MM.1S (cell line): ENCODE measurements at regions not wholly inside any gene's neighbourhood (a gene's known extent, or its start where the extent isn't known, plus 50 kb on each side); places are given as distances from the start of the nearest gene placed in this dataset.
"Not testable (repeated sequence)": the region's sequence is repeated elsewhere in the genome, so short reads cannot be mapped to it uniquely, and the experiment has no call there.

Experiments
- DNase-seq: peaks from one replicate; pipeline ENCODE4 v3.0.0-alpha.2; 2015
- H2AFZ ChIP-seq: fragments of 300-600 bp; sonication (generic); 2 replicates; pipeline ENCODE4 v1.6.0; 2016; ENCODE audit warnings: antibody characterized with exemption, low read length
- H3F3A ChIP-seq: fragments of 300-600 bp; sonication (generic); 2 replicates; pipeline ENCODE4 v1.6.1; 2016; ENCODE audit warnings: mild to moderate bottlenecking, antibody characterized with exemption, low read length, moderate library complexity, mixed read lengths; ENCODE audit not compliant: insufficient read depth
- H3K27ac ChIP-seq: fragments of 300-600 bp; sonication (generic); 2 replicates; pipeline ENCODE4 v1.5.1; 2016; ENCODE audit warnings: mild to moderate bottlenecking, low read length
- H3K27me3 ChIP-seq: fragments of 300-600 bp; sonication (generic); replicated peaks from 2 replicates; pipeline ENCODE4 v1.6.0; 2016; ENCODE audit warnings: low read length; ENCODE audit not compliant: insufficient read depth
- H3K36me3 ChIP-seq: fragments of 300-600 bp; sonication (generic); replicated peaks from 2 replicates; pipeline ENCODE4 v1.6.1; 2016; ENCODE audit warnings: mild to moderate bottlenecking, low read length, mixed read lengths; ENCODE audit not compliant: insufficient read depth
- H3K4me1 ChIP-seq: fragments of 300-600 bp; sonication (generic); 2 replicates; pipeline ENCODE4 v1.6.1; 2016; ENCODE audit warnings: low read length, mixed read lengths
- H3K4me2 ChIP-seq: fragments of 300-600 bp; sonication (generic); 2 replicates; pipeline ENCODE4 v1.6.0; 2016; ENCODE audit warnings: low read depth, low read length
- H3K4me3 ChIP-seq: fragments of 300-600 bp; sonication (generic); 2 replicates; pipeline ENCODE4 v1.5.1; 2016; ENCODE audit warnings: low read length, mixed read lengths
- H3K79me2 ChIP-seq: fragments of 300-600 bp; sonication (generic); 2 replicates; pipeline ENCODE4 v1.6.1; 2016; ENCODE audit warnings: mixed run types, low read length, mixed read lengths
- H3K9ac ChIP-seq: fragments of 300-600 bp; sonication (generic); 2 replicates; pipeline ENCODE4 v1.6.1; 2016; ENCODE audit warnings: low read length, mixed read lengths
- H3K9me2 ChIP-seq: fragments of 300-600 bp; sonication (generic); replicated peaks from 2 replicates; pipeline ENCODE4 v1.6.1; 2016; ENCODE audit warnings: mild to moderate bottlenecking, low read length, mixed read lengths; ENCODE audit not compliant: insufficient read depth
- H3K9me3 ChIP-seq: fragments of 300-600 bp; sonication (generic); replicated peaks from 2 replicates; pipeline ENCODE4 v1.6.1; 2016; ENCODE audit warnings: mild to moderate bottlenecking, low read length, mixed read lengths; ENCODE audit not compliant: insufficient read depth
- H4K20me1 ChIP-seq: fragments of 300-600 bp; sonication (generic); 2 replicates; pipeline ENCODE4 v1.6.1; 2016; ENCODE audit warnings: mild to moderate bottlenecking, low read length, moderate library complexity, mixed read lengths; ENCODE audit not compliant: insufficient read depth
- EZH2 ChIP-seq: fragments of 300-600 bp; sonication (generic); optimal IDR thresholded peaks from 2 replicates; pipeline ENCODE3; 2017; ENCODE audit warnings: low read depth, mild to moderate bottlenecking, antibody characterized with exemption, low read length, mixed read lengths
- EZH2phosphoT487 ChIP-seq: fragments of 300-600 bp; sonication (generic); IDR thresholded peaks from 2 replicates; pipeline ENCODE4 v1.6.1; 2018; ENCODE audit warnings: antibody characterized with exemption, low read length
- TF ChIP-seq, protein P1 (sequence below): fragments of 300-600 bp; sonication (generic); IDR thresholded peaks from 2 replicates; pipeline ENCODE4 v1.5.1; 2016; ENCODE audit warnings: antibody characterized with exemption, low read length, mixed read lengths

DNA sequence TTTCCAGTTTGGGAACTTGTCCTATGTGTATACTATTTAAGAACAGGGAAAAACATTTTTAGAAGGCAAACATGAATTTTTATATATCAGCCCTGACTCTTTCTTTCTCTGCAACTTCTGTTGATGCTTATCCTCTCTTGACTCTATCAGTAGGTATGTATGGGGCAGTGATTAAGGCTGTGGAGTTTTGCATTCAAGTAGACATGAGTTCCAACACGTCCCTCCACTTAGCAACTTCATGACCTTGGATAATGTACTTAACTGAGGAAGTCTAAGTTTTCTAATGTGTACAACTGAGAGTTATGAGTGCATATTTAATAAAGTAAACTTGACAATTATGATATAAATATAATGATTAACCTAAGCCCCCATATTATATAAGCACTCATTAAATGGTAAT is 414.6 kb downstream of the TDRD3 start:
- H3K79me2 ChIP-seq = no peaks in the 10 kb centered on the region
- no peaks in the 10 kb centered on the region for H3K9me2 ChIP-seq
- no peaks in the 10 kb centered on the region for H4K20me1 ChIP-seq
- no peak overlapping the region for H3K27ac ChIP-seq
- no peak overlapping the region for H3K4me2 ChIP-seq
- TF ChIP-seq EZH2phosphoT487 = no peak
- TF ChIP-seq, protein P1, sequence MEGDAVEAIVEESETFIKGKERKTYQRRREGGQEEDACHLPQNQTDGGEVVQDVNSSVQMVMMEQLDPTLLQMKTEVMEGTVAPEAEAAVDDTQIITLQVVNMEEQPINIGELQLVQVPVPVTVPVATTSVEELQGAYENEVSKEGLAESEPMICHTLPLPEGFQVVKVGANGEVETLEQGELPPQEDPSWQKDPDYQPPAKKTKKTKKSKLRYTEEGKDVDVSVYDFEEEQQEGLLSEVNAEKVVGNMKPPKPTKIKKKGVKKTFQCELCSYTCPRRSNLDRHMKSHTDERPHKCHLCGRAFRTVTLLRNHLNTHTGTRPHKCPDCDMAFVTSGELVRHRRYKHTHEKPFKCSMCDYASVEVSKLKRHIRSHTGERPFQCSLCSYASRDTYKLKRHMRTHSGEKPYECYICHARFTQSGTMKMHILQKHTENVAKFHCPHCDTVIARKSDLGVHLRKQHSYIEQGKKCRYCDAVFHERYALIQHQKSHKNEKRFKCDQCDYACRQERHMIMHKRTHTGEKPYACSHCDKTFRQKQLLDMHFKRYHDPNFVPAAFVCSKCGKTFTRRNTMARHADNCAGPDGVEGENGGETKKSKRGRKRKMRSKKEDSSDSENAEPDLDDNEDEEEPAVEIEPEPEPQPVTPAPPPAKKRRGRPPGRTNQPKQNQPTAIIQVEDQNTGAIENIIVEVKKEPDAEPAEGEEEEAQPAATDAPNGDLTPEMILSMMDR = no peak
- TF ChIP-seq EZH2 = no peak
- DNase-seq = no peak
- H3K4me3 ChIP-seq = no peak overlapping the region
- no peak overlapping the region for H3K9ac ChIP-seq
- no peaks in the 10 kb centered on the region for H3F3A ChIP-seq
- H3K4me1 ChIP-seq = no peaks in the 10 kb centered on the region
- H3K9me3 ChIP-seq = no peaks in the 10 kb centered on the region
- H2AFZ ChIP-seq = no peak overlapping the region
- no peaks in the 10 kb centered on the region for H3K36me3 ChIP-seq
- no peaks in the 10 kb centered on the region for H3K27me3 ChIP-seq

DNA sequence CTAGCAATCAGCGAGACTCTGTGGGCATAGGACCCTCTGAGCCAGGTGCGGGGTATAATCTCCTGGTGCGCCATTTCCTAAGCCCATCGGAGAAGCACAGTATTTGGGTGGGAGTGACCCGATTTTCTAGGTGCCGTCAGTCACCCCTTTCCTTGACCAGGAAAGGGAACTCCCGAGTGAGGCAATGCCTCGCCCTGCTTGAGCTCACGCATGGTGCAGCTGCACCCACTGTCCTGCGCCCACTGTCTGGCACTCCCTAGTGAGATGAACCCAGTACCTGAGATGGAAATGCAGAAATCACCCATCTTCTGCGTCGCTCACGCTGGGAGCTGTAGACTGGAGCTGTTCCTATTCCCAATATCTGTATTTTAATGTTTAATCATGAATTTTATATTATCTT is 408.6 kb downstream of the TDRD3 start:
- H3K9ac ChIP-seq, H3K9me2 ChIP-seq, H3K9me3 ChIP-seq, H3K79me2 ChIP-seq, H3K4me2 ChIP-seq, DNase-seq, H2AFZ ChIP-seq, H3F3A ChIP-seq, H3K27ac ChIP-seq, H4K20me1 ChIP-seq, H3K36me3 ChIP-seq, H3K4me1 ChIP-seq, H3K4me3 ChIP-seq, H3K27me3 ChIP-seq: not testable (repeated sequence)

DNA sequence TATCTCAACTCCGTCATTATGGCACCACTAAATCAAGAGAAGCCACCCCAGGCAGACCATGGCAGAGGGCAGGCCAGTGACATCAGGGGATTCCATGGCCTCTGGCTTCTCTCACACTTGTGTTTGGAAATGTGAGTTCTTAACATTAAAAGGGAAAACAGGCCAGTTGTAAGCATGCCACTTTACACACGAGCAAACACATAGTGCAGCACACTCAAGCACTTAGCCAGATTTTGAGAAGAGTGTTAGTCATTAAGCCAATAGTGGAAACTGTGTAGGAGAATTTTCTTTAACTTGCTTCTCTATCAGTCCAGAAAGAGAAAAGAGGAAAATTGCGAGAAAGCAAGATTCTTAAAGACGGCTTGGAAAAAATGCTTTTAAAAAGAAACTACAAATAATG is 401.5 kb downstream of the TDRD3 start:
- no peak overlapping the region for H2AFZ ChIP-seq
- no peaks in the 10 kb centered on the region for H3F3A ChIP-seq
- no peak for DNase-seq
- no peak overlapping the region for H3K9ac ChIP-seq
- H3K9me3 ChIP-seq = no peaks in the 10 kb centered on the region
- no peaks in the 10 kb centered on the region for H3K79me2 ChIP-seq
- H3K27me3 ChIP-seq = no peaks in the 10 kb centered on the region
- no peaks in the 10 kb centered on the region for H4K20me1 ChIP-seq
- no peaks in the 10 kb centered on the region for H3K4me1 ChIP-seq
- H3K27ac ChIP-seq = no peak overlapping the region
- no peak overlapping the region for H3K4me2 ChIP-seq
- no peak overlapping the region for H3K4me3 ChIP-seq
- TF ChIP-seq EZH2 = no peak
- TF ChIP-seq, protein P1 = no peak
- no peak for TF ChIP-seq EZH2phosphoT487
- H3K9me2 ChIP-seq = no peaks in the 10 kb centered on the region
- no peaks in the 10 kb centered on the region for H3K36me3 ChIP-seq

DNA sequence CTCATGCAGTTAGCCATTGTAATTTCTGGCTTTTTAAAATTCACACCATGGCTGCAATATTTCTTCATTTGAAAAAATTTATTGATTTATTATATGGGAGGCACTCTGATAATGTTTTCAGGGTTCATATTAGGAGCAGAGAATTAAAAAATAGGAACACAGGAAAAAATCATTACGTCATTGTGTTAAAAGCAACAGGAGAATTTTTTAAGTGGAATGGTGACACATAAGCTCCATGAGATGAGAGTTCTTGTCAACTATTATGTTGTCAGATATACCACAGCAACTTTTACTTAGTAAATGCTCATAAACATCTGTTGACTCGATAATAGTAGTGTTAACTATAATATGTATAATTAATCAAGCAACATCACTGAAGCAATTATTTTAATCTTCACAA is 400.1 kb downstream of the TDRD3 start:
- Histone ChIP-seq H3K4me3 (no peak overlapping the region), H3K27ac (no peak overlapping the region), H3K9me3 (no peaks in the 10 kb centered on the region), H3K4me2 (no peak overlapping the region), H3F3A (no peaks in the 10 kb centered on the region), H2AFZ (no peak overlapping the region), H3K9me2 (no peaks in the 10 kb centered on the region), H3K27me3 (no peaks in the 10 kb centered on the region), H3K9ac (no peak overlapping the region), H4K20me1 (no peaks in the 10 kb centered on the region), H3K79me2 (no peaks in the 10 kb centered on the region), H3K36me3 (no peaks in the 10 kb centered on the region), H3K4me1 (no peaks in the 10 kb centered on the region)
- DNase-seq = no peak
- TF ChIP-seq, protein P1 = no peak
